ENCODE measurements at regions not wholly inside any gene's neighbourhood (a gene's known extent, or its start where the extent isn't known, plus 50 kb on each side); places are given as distances from the start of the nearest gene placed in this dataset.

- DNase-seq = no peak
These were observed 244.3 kb downstream of the BRD1 start for GRCh38 chr22:49583341-49583740.

DNA sequence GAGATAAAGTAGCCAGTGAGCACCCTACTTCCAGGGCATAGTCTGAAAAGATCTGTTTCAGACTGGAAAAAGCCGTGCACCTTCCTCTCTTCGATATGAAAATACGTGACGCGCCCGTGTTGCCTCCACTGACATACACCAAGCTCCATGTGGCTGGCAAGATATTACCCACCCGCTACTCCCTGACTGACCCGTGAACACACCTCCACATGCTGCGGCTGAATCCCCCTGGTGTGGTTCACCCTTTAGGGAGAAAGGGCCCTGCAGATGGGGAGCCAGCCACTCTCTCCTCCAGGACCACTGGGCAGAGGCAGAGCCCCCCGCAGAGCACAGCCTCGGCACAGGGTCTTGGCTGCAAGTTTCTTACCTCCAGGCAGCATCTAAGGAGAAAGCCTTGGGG is 245.0 kb downstream of the BRD1 start:
- DNase-seq = no peak

DNA sequence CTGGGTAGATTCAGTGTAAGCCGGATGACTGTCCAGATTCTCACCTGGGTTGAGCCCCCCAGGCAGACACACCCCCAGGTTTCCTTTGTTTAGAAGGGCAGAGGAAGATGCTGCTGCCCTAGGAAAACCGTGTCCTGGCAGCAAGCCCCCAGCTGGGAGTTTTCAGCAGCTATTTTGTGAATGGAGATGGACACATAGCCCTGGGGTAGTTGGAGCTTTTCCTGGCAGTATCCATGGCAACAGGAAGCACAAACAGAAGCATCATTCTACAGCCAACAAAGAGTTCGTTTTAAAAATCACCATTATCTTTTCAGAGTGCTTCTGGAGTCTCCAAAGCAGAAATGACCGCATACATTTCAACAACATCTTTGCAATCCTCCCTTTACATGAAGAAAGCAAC is 245.5 kb downstream of the BRD1 start:
- DNase-seq = peak in 1 of 2 experiments; percentile 1

- no peak for DNase-seq
These were observed 247.6 kb downstream of the BRD1 start for GRCh38 chr22:49580024-49580423.

DNA sequence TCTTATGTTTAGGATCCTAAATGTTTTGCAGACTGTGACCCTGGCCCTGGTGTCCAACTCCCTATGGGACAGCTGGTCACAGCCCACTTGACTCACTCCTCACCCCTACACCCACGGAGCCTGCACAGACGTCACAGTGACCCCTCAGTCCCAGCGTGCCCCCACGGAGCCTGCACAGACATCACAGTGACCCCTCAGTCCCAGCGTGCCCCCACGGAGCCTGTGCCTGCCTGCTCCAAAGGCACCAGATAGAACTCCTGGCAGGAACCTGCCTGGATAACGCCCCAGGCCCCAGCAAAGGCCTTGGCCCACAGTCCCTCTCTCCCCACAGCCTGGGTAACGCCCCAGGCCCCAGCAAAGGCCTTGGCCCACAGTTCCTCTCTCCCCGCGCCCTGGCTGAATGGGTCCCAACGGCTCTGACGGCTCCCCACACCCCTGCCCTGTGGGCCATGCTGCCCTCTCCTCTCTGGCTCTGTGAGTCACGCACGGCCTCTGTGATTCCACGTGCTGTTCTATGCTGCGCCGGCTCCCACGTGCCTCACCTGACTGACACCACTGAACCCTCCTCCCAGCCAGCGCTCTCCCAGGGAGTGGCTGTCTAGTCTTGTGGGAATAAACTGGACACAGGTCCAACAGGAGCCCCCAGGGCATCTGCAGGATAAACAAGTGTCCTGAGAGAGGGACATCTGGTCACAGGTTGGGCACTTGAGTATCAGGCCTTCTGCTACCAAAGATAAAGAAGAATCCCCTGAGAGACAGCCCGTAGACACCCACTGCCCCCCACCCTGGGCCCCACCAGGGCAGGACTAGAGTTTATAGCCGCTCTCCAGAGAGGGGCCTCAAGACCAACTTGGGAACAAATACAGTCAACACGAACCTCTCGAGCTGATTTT is 250.3 kb downstream of the BRD1 start:
- no peak for DNase-seq

DNA sequence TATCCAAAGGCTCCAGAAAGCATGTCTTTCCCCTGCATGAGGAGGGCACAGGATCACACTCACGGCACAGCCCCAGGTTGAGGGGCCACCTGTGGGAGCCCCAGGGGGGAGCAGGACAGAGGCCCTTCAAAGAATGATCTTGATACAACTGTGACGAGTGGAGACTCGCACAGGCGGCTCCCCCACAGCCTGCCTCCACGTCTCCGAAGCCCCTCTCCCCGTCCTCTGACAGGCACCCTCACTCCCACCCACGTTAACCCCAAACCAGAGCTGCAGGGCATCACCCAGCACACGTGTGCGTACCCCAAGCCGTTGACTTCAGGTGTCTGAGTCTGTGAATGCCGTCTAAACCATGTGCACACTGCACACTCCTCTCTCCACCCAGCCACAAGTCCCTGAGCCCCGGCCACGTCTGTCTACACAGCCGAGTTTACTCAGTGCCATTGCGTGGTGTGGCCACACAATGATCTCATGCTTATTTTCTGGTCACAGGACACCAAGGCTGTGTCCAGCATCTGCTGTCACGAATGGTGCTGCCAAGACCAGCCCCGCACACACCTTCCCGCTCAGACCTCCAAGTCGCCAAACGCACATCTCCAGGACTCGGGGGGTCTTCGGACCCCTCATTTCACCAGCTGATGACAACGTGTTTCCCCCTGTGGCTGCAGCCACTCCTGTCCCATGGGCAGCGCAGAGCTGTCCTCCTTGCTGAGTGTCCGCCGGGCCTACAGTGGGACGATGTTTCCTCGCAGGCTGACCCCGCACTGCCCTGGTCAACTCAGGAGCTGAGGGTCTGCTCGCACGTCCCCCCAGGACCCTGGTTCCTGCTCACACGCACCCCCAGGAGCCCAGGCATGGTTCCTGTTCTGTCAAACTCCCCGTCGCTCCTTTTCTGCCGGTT is 251.2 kb downstream of the BRD1 start:
- no peak for DNase-seq

DNA sequence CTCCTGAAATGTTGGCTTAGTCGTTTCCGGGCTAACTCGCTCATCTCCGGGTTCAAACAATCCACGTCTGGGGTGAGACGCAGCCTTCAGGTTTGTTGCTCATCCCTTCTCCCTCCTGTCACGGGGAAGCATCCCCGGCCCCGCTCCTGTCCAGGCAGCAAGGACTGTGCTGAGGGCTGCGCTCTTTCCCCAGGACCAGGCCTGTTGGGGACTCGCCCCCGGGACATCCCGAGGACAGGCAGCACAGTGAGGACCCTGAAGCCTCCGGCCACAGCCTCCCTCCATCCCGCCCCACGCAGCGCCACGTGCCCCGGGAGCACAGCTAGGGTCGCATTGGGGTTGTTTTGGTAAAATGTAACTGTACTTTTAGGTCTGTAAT is 252.0 kb downstream of the BRD1 start:
- no peak for DNase-seq

GRCh38 chr22:49574881-49575702 is 252.6 kb downstream of the BRD1 start:
- DNase-seq = no peak

GRCh38 chr22:49574205-49574880 is 253.3 kb downstream of the BRD1 start:
- DNase-seq = no peak

DNA sequence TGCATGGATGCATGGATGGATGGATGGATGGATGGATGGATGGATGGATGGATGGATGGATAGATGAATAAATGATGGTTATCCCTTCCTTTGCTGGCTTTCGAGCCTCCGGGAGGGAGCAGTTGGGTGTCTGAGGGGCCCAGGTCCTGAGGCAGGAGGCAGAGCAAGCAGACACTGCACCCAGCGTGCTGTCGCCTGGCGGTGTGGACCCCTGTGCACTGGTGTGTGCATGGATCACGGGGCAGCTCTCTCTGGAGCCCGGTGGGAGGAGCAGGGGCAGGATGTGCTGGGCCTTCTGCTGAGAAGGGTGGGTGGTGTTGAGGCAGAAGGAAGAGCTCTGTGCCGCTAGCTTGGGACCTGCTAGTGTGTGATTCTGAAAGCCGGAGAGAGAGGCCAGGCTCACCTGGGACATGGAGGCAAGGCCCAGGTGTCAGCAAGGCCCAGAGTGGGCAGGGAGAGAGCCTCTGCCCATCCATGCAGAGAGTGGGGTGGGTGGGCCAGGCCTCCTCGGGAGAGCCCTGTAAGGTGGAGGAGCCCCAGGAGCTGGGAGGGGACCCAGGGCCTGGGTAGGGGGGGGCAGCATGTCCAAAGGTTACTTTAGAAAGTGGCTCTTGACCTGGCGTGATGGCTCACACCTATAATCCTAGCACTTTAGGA is 254.4 kb downstream of the BRD1 start:
- no peak for DNase-seq

- DNase-seq = no peak
These were observed 256.3 kb downstream of the BRD1 start for GRCh38 chr22:49571326-49571725.

- no peak for DNase-seq
These were observed 257.4 kb downstream of the BRD1 start for GRCh38 chr22:49570032-49570848.

DNA sequence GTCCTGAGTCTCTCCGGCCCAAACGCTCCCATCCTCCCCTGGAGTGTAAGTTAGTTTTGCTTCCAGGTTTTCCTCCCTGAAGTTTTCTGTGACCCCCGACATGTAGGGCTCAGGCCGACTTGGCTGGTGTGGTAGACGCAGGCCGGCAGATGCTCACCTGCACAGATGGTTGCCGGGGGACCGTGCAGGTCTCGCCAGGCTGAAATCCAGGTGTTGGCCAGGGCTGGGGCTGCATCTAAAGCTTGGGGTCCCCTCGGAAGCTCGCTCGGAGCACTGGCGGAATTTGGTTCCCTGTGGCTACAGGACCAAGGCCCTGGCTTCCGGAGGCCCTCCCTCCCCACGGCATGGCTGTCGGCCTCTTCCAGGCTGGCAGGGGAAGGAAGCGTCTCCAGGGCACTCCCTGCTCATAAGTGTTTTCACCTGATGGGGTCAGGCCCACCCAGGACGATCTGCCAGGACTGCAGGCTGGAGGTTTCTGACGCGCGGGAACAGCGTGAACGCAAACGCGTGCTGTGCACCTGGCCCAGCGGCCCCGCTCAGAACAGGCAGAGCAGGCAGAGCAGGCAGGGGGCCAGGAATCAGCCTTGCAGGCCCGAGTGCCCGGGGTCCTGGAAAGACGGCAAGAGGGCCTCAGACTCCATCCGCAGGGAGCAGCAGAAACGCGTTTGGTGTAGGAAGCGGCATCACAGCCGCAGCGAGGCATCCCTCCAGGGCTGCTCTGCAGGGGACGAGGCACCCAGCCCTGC is 258.2 kb downstream of the BRD1 start:
- DNase-seq = no peak

GRCh38 chr22:49568751-49569285 is 258.9 kb downstream of the BRD1 start:
- DNase-seq = no peak

- no peak for DNase-seq
These were observed 259.5 kb downstream of the BRD1 start for GRCh38 chr22:49567899-49568750.

GRCh38 chr22:49566693-49567092 is 261.0 kb downstream of the BRD1 start:
- no peak for DNase-seq

DNA sequence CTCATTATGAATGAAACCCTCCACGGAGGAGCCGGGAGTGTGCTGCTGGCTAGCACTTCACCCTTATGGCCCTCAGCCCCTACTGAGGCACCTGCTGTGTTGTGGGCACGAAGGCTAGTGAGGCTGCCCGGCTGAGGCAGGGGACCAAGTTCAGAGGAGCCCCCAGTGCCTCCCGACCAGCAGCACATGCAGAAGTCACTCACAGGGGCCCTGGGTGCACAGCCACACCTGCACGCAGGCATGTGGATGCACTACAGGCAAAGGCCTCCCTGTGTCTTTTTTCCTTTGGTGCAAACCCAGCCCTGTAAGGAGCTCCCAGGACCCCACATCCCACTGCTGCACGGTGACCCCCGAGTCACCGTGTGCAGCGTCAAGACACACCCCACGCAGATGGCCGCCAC is 261.5 kb downstream of the BRD1 start:
- DNase-seq = no peak

GRCh38 chr22:49565516-49565855 is 262.2 kb downstream of the BRD1 start:
- DNase-seq = no peak

Measured in activated T-cell treated with anti-CD3 and anti-CD28 coated beads, Interleukin-2, amount 50 U/mL, for 48 hours (primary cell).